Activated naive CD8-positive, alpha-beta T cell treated with anti-CD3 and anti-CD28 coated beads, Interleukin-2, amount 10 ng/mL, durations not matched to agents 7 days and 5 days (primary cell): ENCODE measurements at regions not wholly inside any gene's neighbourhood (a gene's known extent, or its start where the extent isn't known, plus 50 kb on each side); places are given as distances from the start of the nearest gene placed in this dataset.
"Not testable (repeated sequence)": the region's sequence is repeated elsewhere in the genome, so short reads cannot be mapped to it uniquely, and the experiment has no call there.

Experiments
- ATAC-seq: fragments of 150-1000 bp; cut with Tn5 transposase; one replicate; pipeline ENCODE4 v1.10.0; 2021; ENCODE audit warnings: low read depth, moderate library complexity
- POLR2A ChIA-PET: fragments of 350-600 bp; sonication (Branson Sonifier 250); formaldehyde crosslinking; loops from one replicate; lab custom pipeline; 2021; ENCODE audit warnings: antibody characterized with exemption; lab: Charles Lee
- DNase-seq: peaks from one replicate; pipeline ENCODE4 v3.0.0; 2021
- H3K27ac Mint-ChIP-seq: one replicate; pipeline ENCODE4 v1.8.0; 2022; ENCODE audit warnings: mild to moderate bottlenecking, mixed read lengths
- H3K27me3 Mint-ChIP-seq: one replicate; pipeline ENCODE4 v1.8.0; 2022; ENCODE audit warnings: mild to moderate bottlenecking, moderate library complexity, mixed read lengths
- H3K36me3 Mint-ChIP-seq: one replicate; pipeline ENCODE4 v1.8.0; 2021; ENCODE audit warnings: mild to moderate bottlenecking, mixed read lengths
- H3K4me1 Mint-ChIP-seq: one replicate; pipeline ENCODE4 v1.8.0; 2021; ENCODE audit warnings: mixed read lengths
- H3K4me3 Mint-ChIP-seq: one replicate; pipeline ENCODE4 v1.8.0; 2022; ENCODE audit warnings: mild to moderate bottlenecking, moderate library complexity, mixed read lengths
- H3K9me3 Mint-ChIP-seq: one replicate; pipeline ENCODE4 v1.8.0; 2021; ENCODE audit warnings: mixed read lengths

DNA sequence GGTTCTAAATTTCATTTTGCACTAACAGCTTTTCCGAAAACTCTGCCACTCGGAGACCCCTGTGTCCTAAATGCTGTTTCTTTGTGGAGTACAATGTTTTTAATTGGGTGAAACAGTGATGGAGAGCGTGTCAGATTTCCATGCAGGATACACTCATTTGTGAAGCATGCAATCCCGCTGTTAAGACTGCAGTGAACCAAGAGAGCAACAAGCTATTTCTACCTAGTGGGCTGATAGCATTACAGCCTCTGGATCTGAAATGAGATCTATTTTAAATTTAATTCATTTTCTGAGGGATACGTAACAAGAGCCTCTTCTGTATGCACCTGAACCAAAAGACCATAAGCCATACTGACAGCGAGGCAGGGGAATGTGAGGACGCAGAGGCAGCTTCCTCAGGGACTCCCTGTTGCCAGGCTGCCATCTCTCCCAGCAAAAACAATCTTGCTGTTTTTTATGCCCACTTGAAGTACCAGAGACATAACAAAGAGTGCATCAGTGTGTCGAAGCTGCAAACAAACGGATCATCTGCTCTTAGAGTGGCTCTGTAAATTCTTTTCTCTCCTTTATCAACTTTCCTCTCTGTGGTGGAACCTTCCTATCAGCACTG, 199.9 kb upstream of the COX10 start:
- ATAC-seq (no peak), DNase-seq (no peak)
- no peaks in the 10 kb centered on the region for H3K27me3 Mint-ChIP-seq
- peaks cover 4% of the 10 kb centered on the region for H3K9me3 Mint-ChIP-seq
- POLR2A ChIA-PET = no interaction called here
- H3K36me3 Mint-ChIP-seq = no peaks in the 10 kb centered on the region
- H3K4me3 Mint-ChIP-seq = no peak overlapping the region
- no peak overlapping the region for H3K27ac Mint-ChIP-seq
- no peaks in the 10 kb centered on the region for H3K4me1 Mint-ChIP-seq

DNA sequence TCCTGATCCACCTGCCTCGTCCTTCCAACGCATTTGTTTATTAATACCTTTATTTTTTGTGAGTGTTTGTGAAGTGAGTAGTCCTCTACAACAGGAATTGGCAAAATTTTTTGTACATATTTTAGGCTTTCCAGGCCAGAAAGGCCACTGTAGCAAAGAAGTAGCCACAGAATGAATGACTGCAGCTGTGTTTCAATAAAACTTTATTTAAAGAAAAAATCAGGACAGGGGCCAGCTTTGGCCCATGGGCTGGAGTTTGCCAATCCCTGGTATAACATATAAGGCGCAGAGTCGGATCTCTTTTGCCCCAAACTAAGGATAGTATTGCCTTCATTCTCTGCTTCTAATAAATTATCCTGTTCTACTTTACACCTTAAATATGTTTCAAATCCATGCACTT, 198.0 kb upstream of the COX10 start:
- Mint-ChIP-seq H3K27ac (no peak overlapping the region), H3K4me1 (no peaks in the 10 kb centered on the region), H3K27me3 (no peaks in the 10 kb centered on the region), H3K4me3 (no peak overlapping the region), H3K9me3 (peaks cover 7% of the 10 kb centered on the region), H3K36me3 (no peaks in the 10 kb centered on the region)
- POLR2A ChIA-PET = no interaction called here
- DNase-seq (no peak), ATAC-seq (no peak)

DNA sequence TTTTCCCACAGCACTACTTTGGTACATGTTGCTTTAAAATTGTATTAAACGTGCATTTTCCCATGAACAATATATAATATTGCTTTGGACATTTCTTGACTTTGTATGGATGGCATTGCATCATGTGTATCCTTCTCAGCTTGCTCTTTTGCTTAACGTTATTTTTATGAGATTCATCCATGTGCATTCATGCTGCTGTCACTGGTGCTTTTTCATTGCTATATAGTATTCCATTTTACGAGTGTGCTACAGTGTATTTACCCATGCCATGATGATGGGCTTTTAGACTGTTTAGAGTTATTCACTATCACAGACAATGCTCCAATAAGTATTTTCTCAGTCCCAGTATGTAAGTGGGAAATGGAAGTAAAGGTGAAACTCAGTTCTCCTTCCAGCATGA, 195.2 kb upstream of the COX10 start:
- no peak for ATAC-seq
- H3K4me1 Mint-ChIP-seq = no peaks in the 10 kb centered on the region
- H3K4me3 Mint-ChIP-seq = no peak overlapping the region
- no peak for DNase-seq
- H3K36me3 Mint-ChIP-seq = no peaks in the 10 kb centered on the region
- no peak overlapping the region for H3K27ac Mint-ChIP-seq
- no peaks in the 10 kb centered on the region for H3K27me3 Mint-ChIP-seq
- POLR2A ChIA-PET = no interaction called here
- H3K9me3 Mint-ChIP-seq = peaks cover 7% of the 10 kb centered on the region

DNA sequence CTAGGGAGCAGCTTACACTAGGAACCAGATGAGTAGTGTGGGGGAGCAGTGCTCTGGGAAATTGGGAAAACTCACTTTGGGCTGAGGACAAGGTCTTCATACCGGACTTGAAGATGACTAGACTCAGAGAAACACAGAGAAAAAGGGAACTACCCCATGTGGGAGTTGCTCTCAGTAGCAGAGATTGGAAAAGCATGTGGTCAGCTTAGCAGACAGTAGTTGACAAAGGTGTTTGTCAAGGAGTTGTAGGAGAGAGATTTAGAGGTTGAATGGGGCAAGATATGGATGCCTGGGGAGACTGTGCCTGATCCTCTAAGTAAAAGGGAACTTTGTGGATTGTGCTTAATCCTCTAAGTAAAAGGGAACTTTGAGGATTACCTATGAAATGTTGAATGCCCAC, 194.5 kb upstream of the COX10 start:
- H3K4me1 Mint-ChIP-seq = no peaks in the 10 kb centered on the region
- no peak overlapping the region for H3K4me3 Mint-ChIP-seq
- H3K27me3 Mint-ChIP-seq = no peaks in the 10 kb centered on the region
- H3K36me3 Mint-ChIP-seq = no peaks in the 10 kb centered on the region
- ATAC-seq = no peak
- peaks cover 7% of the 10 kb centered on the region for H3K9me3 Mint-ChIP-seq
- no peak for DNase-seq
- POLR2A ChIA-PET = no interaction called here
- H3K27ac Mint-ChIP-seq = no peak overlapping the region

DNA sequence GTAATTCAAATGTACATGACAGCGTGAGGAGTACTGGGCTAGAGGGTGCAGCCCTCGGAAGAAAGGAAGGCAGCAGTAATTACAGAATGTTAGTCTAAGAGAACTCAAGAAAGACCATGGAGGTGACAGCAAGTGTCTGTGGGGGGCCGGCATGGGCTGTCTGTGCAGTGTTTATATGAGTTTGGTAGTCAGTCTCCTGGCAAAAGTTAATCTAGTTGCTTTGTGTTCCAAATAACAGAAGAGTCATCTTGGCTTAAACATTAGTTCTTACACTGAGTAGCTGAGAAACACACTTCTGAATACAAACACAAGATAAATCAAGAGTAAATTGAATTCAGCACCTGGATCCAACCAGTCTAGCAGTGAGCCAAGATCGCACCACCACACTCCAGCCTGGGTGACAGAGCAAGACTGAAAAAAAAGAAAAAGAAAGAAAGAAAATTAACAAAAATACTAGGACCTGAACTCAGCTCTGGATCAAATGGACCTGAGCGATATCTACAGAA, 189.3 kb upstream of the COX10 start:
- no peaks in the 10 kb centered on the region for H3K4me1 Mint-ChIP-seq
- peaks cover 2% of the 10 kb centered on the region for H3K36me3 Mint-ChIP-seq
- DNase-seq = no peak
- H3K27ac Mint-ChIP-seq = no peak overlapping the region
- no peak overlapping the region for H3K4me3 Mint-ChIP-seq
- no peaks in the 10 kb centered on the region for H3K27me3 Mint-ChIP-seq
- ATAC-seq = no peak
- POLR2A ChIA-PET = no interaction called here
- peaks cover 5% of the 10 kb centered on the region for H3K9me3 Mint-ChIP-seq

DNA sequence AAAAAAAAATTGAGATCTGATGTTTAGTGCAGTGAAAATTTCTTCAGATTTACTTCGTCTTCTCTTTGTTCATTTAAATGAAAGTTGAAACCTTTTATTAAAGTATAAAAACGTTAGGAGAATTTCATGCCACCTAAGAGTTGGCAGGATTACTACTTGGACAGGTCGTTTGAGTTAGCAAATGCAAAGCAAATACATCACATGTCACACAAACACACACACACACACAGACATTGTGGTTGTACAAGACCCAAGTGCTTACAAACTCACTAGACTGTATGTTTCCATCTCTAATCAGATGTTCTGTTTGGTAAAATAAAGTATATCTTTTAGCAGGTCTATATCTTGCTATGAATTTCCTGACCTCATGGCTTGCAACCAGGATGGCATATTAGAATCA, 185.6 kb upstream of the COX10 start:
- H3K4me1 Mint-ChIP-seq = no peaks in the 10 kb centered on the region
- no peak overlapping the region for H3K27ac Mint-ChIP-seq
- H3K27me3 Mint-ChIP-seq = no peaks in the 10 kb centered on the region
- H3K9me3 Mint-ChIP-seq = peaks cover 5% of the 10 kb centered on the region
- ATAC-seq (no peak), DNase-seq (no peak)
- H3K4me3 Mint-ChIP-seq = no peak overlapping the region
- peaks cover 2% of the 10 kb centered on the region for H3K36me3 Mint-ChIP-seq
- POLR2A ChIA-PET = no interaction called here

DNA sequence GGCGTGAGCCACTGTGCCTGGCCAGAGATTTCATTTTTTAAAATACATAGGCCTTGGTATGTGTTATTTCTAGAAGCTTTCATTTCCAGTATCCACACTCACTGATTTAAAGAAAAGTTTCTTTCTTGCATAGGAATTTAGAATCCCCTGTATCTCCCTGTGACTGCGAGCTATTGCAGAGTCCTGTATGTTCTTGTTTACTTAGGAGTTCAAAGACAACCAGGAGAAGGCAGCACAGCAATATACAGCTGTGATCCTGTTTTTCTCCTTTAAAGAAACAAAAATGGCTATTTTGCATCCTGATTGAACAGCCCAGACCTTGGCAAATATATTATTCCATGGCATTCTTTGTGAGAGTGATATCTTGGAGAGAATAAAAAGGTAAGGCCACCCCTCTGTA, 185.0 kb upstream of the COX10 start:
- ATAC-seq (no peak), DNase-seq (no peak)
- Mint-ChIP-seq H3K9me3 (peaks cover 5% of the 10 kb centered on the region), H3K4me3 (no peak overlapping the region), H3K27ac (no peak overlapping the region), H3K27me3 (no peaks in the 10 kb centered on the region), H3K36me3 (peaks cover 2% of the 10 kb centered on the region), H3K4me1 (no peaks in the 10 kb centered on the region)
- POLR2A ChIA-PET = no interaction called here

DNA sequence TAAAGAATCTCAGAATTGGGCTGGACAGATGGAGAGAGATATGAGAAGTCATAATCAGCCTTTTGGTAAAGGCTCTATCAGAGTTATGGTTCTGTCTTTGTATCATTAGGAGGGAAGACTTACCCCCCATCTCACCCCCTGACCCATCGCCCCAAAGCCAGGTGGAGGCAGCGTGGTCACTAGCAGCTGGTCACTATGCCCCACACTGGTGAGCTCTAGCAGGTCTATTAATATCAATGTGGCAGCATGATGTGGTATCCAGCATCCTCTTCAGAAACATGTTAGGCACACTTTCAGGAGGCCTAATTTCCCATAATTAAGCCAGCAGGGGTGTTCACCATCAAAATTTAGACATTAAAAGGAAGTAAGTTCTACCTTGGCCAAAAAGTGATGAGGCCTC, 183.8 kb upstream of the COX10 start:
- H3K36me3 Mint-ChIP-seq = no peaks in the 10 kb centered on the region
- DNase-seq (no peak), ATAC-seq (no peak)
- H3K4me1 Mint-ChIP-seq = no peaks in the 10 kb centered on the region
- H3K4me3 Mint-ChIP-seq = no peak overlapping the region
- H3K27ac Mint-ChIP-seq = no peak overlapping the region
- no peaks in the 10 kb centered on the region for H3K27me3 Mint-ChIP-seq
- POLR2A ChIA-PET = no interaction called here
- H3K9me3 Mint-ChIP-seq = peaks cover 3% of the 10 kb centered on the region

DNA sequence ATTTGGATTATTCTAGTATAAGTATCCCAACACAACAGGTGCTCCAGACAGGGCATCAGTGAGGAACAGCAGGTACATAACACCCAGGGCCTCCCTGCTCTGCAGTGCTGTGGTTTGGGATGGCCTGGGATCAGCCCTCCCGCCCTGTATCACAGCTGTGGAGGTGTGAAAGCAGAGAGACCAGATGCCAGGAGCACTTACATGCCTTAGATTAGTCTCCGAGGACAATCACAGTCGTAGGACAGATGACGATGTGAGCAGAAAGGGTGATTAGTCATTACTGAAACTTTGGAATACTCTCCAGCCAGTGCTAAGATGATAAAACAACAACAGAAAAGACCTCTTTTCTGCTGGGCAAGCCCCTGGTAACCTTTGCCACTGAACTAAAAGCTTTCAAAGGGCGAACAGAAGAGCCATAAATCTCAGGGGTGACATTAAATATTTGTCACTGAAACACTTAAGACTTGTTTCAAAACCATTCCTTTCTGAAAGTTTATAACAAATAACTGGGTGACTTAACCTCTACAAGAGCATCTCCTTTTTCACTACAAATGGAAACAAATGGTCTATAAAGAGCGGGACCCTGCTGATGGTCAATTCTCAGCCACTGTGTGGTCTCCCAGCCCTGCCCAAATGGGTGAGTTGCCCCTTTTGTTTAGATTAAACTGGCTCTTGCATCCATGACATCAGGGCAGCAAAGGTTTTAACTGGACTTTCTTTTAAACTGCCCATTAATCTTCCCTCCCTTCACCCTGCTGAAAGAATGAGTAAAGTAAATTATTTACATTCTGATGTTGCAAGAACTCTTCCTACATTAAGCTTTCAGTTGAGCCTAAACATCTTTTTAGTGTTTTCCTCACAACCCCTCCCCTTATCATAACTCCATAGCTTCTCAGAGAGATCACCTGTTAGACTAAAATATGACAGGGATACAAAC, 183.1 kb upstream of the COX10 start:
- Mint-ChIP-seq H3K27ac (no peak overlapping the region), H3K4me1 (no peaks in the 10 kb centered on the region), H3K4me3 (no peak overlapping the region), H3K36me3 (no peaks in the 10 kb centered on the region), H3K9me3 (peaks cover 3% of the 10 kb centered on the region), H3K27me3 (no peaks in the 10 kb centered on the region)
- ATAC-seq (no peak), DNase-seq (no peak)
- POLR2A ChIA-PET = no interaction called here

DNA sequence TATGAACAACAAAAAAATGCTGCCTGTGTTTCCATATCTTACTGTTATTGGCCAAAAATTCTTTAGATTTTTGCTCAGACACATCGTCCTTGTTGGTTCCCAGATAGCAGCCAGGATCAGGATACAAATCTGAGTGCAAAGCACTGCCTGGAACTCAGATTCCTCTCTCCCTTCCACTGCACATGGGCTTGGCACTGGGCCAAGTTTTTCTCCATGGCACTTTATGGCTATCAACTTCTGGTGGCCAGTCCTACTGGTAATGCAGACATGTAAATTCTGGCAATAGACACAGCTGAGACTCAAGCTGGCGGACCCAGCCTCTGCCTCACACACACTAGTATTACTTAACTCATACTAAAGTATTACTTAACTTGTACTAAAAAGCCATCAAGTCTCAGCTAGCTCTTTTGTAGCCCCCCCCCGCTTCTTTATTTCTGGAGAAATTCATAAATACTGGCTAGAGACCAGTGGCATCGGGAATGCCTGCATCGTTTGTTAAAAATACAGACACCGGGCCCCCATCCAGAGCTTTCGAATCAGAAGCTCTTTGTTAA, 181.2 kb upstream of the COX10 start:
- no peaks in the 10 kb centered on the region for H3K36me3 Mint-ChIP-seq
- no peaks in the 10 kb centered on the region for H3K27me3 Mint-ChIP-seq

DNA sequence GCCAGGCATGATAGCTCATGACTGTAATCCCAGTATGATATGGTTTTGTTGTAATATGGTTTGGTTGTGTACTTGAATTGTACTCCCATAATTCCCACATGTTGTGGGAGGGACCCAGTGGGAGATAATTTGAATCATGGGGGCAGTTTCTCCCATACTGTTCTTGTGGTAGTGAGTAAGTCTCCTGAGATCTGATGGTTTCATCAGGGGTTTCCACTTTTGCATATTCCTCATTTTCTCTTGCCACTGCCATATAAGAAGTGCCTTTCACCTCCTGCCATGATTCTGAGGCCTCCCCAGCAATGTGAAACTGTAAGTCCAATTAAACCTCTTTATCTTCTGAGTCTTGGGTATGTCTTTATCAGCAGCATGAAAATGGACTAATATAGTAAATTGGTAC, 160.3 kb upstream of the COX10 start:
- ATAC-seq, DNase-seq, H3K9me3 Mint-ChIP-seq, H3K36me3 Mint-ChIP-seq, H3K4me1 Mint-ChIP-seq, H3K27ac Mint-ChIP-seq, H3K27me3 Mint-ChIP-seq, POLR2A ChIA-PET, H3K4me3 Mint-ChIP-seq: not testable (repeated sequence)

More for the DNA sequence above, 181.2 kb upstream of the COX10 start:
- no peak for ATAC-seq
- POLR2A ChIA-PET = no interaction called here
- no peaks in the 10 kb centered on the region for H3K4me1 Mint-ChIP-seq
- no peak overlapping the region for H3K27ac Mint-ChIP-seq
- H3K9me3 Mint-ChIP-seq = no peaks in the 10 kb centered on the region
- no peak overlapping the region for H3K4me3 Mint-ChIP-seq
- DNase-seq = no peak

DNA sequence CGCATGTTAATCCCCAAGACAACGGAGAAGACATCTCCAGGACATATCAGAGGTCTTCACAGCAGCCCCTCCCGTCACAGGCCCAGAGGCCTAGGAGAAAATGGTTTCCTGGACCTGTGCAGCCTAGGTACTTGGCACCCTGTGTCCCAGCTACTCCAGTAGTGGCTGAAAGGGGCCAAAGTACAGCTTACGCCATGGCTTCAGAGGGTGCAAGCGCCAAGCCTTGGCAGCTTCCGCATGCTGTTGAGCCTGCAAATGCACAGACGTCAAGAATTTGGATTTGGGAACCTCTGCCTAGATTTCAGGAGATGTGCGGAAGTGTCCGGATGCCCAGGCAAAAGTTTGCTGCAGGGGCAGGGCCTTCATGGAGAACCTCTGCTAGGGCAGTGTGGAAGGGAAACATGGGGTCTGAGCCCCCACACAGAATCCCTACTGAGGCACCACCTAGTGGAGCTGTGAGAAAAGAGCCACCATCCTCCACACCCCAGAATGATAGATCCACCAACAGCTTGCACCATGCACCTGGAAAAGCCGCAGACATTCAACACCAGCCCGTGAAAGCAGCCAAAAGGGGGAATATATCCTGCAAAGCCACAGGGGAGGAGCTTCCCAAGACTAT, 159.3 kb upstream of the COX10 start:
- H3K4me3 Mint-ChIP-seq = no peak overlapping the region
- DNase-seq (no peak), ATAC-seq (no peak)
- peaks cover 2% of the 10 kb centered on the region for H3K27me3 Mint-ChIP-seq
- POLR2A ChIA-PET = no interaction called here
- H3K9me3 Mint-ChIP-seq = peaks cover 3% of the 10 kb centered on the region
- H3K4me1 Mint-ChIP-seq = no peaks in the 10 kb centered on the region
- no peaks in the 10 kb centered on the region for H3K36me3 Mint-ChIP-seq
- no peak overlapping the region for H3K27ac Mint-ChIP-seq

DNA sequence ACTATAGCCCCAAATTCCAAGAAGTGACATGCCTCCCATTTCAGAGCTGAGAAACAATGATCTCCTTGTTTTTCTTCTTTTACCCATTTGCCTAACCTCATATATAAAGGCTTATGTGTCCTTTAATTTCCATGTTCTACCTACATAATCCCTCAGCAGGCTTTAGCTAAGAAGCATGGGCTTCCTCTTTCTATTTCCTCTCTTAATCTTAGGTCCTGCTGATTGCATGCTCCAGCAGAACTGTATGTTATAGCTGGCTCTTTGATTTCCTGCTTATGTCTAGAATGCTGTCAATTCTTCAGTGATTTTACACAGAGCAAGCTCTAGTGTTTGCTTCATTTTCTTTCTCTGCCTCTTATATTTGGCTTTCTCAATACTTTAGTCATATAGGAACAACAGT, 151.7 kb upstream of the COX10 start:
- H3K36me3 Mint-ChIP-seq = no peaks in the 10 kb centered on the region
- H3K4me1 Mint-ChIP-seq = no peaks in the 10 kb centered on the region
- DNase-seq = no peak
- peaks cover 4% of the 10 kb centered on the region for H3K9me3 Mint-ChIP-seq
- ATAC-seq = no peak
- no peak overlapping the region for H3K27ac Mint-ChIP-seq
- no peak overlapping the region for H3K4me3 Mint-ChIP-seq
- POLR2A ChIA-PET = no interaction called here
- H3K27me3 Mint-ChIP-seq = peaks cover 2% of the 10 kb centered on the region
